Effector memory CD8-positive, alpha-beta T cell (primary cell): ENCODE measurements at regions not wholly inside any gene's neighbourhood (a gene's known extent, or its start where the extent isn't known, plus 50 kb on each side); places are given as distances from the start of the nearest gene placed in this dataset.

ENCODE experiments used
- ATAC-seq: fragments of 150-1000 bp; cut with Tn5 transposase; replicated peaks from 2 replicates; pipeline ENCODE4 v1.10.0; 2021; ENCODE audit warnings: mild to moderate bottlenecking, moderate library complexity
- DNase-seq, 3 experiments: peaks; one replicate each; pipeline ENCODE4 v3.0.0; 2021
- H3K27ac Mint-ChIP-seq, 2 donors: one replicate each; pipeline ENCODE4 v1.8.0; 2022; ENCODE audit warnings: mild to moderate bottlenecking in 2 of 2, mixed read lengths in 2 of 2, moderate library complexity in 2 of 2
- H3K27me3 Mint-ChIP-seq, 2 donors: one replicate each; pipeline ENCODE4 v1.8.0; 2022; ENCODE audit warnings: mixed read lengths in 2 of 2
- H3K36me3 Mint-ChIP-seq: one replicate; pipeline ENCODE4 v1.8.0; 2022; ENCODE audit warnings: mild to moderate bottlenecking, moderate library complexity, mixed read lengths; ENCODE audit not compliant: insufficient read depth
- H3K4me1 Mint-ChIP-seq, 2 donors: one replicate each; pipeline ENCODE4 v1.8.0; 2022; ENCODE audit warnings: low read depth in 2 of 2, mixed read lengths in 2 of 2
- H3K4me3 Mint-ChIP-seq, 2 donors: one replicate each; pipeline ENCODE4 v1.8.0; 2022; ENCODE audit warnings: mild to moderate bottlenecking in 2 of 2, mixed read lengths in 2 of 2, moderate library complexity in 2 of 2
- H3K9me3 Mint-ChIP-seq, 2 donors: one replicate each; pipeline ENCODE4 v1.8.0; 2022; ENCODE audit warnings: mixed read lengths in 2 of 2

DNA sequence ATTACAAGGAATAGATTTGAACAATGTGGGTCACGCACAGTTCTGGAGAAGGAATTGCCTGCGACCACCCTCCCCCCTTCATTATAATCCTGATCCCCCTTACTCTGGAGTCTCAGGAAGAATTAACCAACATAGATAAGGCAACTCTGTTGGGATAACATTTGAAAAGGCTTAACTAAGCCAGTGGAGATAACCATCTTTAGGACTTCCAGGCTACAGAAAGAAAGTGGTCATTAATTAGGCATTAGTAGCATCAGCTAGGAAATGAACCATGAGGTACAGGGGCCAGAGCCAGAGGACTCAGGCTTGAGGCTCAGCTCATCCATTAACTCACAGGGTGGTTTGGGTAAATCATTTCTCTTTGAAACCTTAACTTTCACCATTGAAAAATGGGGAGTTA lies 720.0 kb upstream of the API5 start:
- Mint-ChIP-seq H3K4me1 (no peaks in the 10 kb centered on the region), H3K36me3 (no peaks in the 10 kb centered on the region), H3K27ac (no peak overlapping the region), H3K27me3 (no peaks in the 10 kb centered on the region), H3K9me3 (peaks cover 6 to 20% of the 10 kb centered on the region in 2 donors), H3K4me3 (no peak overlapping the region)
- ATAC-seq (no peak), DNase-seq (no peak)

DNA sequence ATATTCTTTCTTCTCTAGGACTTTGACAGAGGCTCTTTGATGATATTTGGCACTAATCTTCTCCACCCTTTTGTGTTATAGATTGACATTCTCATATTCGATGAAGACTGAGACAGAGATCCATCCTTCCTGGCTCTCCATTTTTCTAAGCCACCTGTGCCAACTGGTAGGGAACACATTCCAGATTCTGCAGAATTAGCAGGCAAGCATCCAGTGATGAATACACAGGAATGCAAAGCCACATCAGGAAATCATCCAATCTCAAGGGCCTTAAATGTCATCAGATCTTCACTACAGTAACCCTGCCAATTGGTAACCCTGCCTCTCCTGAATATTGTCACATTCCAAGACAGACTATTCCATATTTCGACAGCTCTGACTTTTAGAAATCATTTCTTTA lies 718.4 kb upstream of the API5 start:
- no peak for ATAC-seq
- Mint-ChIP-seq H3K36me3 (no peaks in the 10 kb centered on the region), H3K9me3 (peaks cover 5 to 18% of the 10 kb centered on the region in 2 donors), H3K27me3 (no peaks in the 10 kb centered on the region), H3K4me1 (no peaks in the 10 kb centered on the region), H3K27ac (no peak overlapping the region), H3K4me3 (no peak overlapping the region)
- DNase-seq = no peak

DNA sequence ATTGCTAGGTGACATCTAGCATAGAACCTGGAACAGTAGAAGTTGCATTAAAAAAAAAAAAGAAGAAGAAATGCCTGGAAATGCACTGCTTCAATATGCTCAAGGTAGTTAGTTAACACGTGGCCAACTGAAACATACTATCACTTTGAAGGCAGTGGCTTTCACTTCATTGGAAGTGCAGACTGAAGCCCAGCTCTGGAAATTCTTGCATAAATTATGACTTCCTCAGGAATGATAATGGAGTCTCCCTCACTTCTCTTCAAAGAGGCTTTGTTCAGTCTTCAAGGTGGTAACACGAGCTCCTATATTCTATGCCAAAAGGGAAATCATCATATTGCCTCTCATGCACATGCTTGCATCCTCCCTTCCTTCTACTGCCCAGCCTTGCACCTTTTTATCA lies 715.9 kb upstream of the API5 start:
- H3K9me3 Mint-ChIP-seq = peaks cover 3 to 10% of the 10 kb centered on the region in 2 donors
- no peak for ATAC-seq
- H3K27ac Mint-ChIP-seq = no peak overlapping the region
- no peak overlapping the region for H3K4me3 Mint-ChIP-seq
- no peak for DNase-seq
- no peaks in the 10 kb centered on the region for H3K27me3 Mint-ChIP-seq
- H3K4me1 Mint-ChIP-seq = no peaks in the 10 kb centered on the region
- no peaks in the 10 kb centered on the region for H3K36me3 Mint-ChIP-seq

DNA sequence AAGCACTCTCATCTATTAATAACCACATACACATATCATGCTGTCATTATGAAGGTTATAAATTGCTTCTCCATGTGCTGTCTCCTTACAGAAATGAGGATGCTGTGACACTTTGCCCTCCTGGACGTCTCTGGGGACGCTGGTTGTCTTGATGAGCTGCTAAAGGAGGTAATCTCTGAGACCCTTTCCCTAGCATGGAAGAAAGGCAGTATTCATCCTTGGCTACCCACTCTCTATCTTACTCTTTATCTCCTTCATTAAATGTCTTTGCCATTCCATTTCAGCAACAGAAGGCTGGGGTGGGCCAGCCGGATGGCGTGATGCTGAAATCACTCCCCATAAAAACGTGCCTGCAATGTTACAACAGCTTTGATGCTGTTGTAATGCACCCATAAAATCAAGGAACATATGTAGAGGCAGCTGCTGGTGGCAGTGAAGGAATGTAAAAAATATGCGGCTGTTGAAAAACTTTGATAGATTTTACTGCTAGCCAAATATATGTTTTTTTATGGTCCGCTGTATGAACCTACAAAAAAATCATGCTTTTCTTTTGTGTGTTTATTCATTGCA lies 715.1 kb upstream of the API5 start:
- H3K9me3 Mint-ChIP-seq = peaks cover 3 to 7% of the 10 kb centered on the region in 2 donors
- no peaks in the 10 kb centered on the region for H3K27me3 Mint-ChIP-seq
- no peak overlapping the region for H3K4me3 Mint-ChIP-seq
- no peaks in the 10 kb centered on the region for H3K4me1 Mint-ChIP-seq
- ATAC-seq (no peak), DNase-seq (no peak)
- no peak overlapping the region for H3K27ac Mint-ChIP-seq
- H3K36me3 Mint-ChIP-seq = no peaks in the 10 kb centered on the region

DNA sequence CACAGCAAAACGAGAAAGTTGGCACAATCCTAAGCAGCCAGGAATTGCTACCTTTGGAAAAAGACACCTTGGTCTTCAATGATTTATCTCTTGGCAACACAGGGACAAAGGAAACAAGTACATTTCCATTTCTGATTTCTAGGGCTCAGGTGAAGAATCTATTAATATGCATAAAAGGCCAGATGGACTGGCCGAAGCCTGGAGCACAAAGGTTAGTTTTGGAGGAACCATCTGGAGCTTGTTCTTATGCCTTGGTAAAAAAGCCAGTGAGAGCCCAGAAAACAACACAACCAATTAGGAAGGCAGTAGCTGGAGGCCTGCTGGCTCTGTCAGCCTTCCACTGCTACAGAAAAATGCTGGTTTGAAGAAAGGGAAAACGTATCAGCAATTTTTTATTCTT lies 713.5 kb upstream of the API5 start:
- no peak overlapping the region for H3K27ac Mint-ChIP-seq
- DNase-seq = no peak
- no peaks in the 10 kb centered on the region for H3K4me1 Mint-ChIP-seq
- peaks cover 3 to 7% of the 10 kb centered on the region in 2 donors for H3K9me3 Mint-ChIP-seq
- H3K4me3 Mint-ChIP-seq = no peak overlapping the region
- H3K27me3 Mint-ChIP-seq = no peaks in the 10 kb centered on the region
- H3K36me3 Mint-ChIP-seq = no peaks in the 10 kb centered on the region
- no peak for ATAC-seq

DNA sequence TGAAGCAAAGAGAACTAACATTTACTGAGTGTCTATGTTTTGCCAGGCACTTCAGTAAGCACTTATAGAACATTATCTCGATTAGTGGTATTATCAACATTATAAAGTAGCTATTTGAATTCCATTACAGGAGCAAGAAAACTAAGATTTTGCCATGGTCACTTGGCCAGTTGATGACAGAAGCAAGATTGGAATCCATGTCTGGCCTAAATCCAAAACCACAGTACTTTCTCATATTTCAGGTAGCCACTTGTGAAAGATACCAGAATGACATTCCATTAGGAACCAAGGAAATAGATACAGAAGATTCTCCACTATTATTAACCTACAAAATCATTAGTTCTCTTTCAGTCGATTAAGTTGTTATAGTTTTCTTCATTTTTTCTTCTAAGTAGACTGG lies 691.0 kb upstream of the API5 start:
- H3K4me3 Mint-ChIP-seq = no peak overlapping the region

DNA sequence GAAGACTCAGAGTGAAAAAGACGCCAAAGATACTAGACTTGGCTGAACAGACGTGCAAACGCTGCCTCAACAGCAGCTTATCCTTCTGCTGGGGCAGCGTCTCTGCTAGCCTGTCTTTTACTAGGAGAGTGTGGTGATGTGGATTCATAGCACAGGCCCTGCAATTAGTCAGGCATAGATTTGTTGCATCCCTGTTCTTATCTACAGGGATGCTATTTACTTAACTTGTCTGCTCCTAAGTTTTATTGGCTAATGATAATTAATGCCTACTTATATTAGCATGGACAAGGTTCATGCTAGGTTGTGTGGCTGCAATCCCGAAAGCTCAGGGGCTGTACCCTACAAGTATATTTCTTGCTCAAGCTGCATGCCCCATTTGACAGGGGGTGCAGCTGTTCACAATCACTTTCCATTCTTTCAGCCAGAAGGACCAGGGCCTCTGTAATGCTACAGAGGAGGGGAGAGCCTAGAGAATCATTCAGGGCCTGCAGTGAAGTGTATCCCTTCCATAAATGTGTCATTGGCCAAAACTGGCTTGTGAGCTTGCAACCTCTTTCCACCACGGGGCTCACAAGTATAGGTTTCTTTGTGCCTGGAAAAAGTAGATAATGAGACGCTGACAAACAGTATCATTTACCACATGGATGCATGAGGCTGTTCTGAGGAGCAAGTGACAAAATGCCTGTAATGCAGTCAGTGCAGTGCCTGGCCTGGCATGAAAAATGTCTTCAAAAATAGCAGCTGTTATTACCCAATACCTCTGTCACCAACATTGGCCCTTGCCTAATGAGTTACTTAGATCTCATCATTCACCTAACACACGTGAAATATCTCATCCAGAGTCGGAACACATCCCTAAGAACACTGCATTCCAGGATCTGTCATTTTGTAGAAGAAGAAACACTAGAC lies 685.8 kb upstream of the API5 start:
- Mint-ChIP-seq H3K27ac (no peak overlapping the region), H3K27me3 (no peaks in the 10 kb centered on the region), H3K36me3 (no peaks in the 10 kb centered on the region), H3K4me1 (no peaks in the 10 kb centered on the region), H3K9me3 (peaks cover 4 to 14% of the 10 kb centered on the region in 2 donors), H3K4me3 (no peak overlapping the region)
- no peak for DNase-seq
- ATAC-seq = no peak

More for the DNA sequence above, 691.0 kb upstream of the API5 start:
- H3K27me3 Mint-ChIP-seq = no peaks in the 10 kb centered on the region
- DNase-seq = no peak
- no peak for ATAC-seq
- peaks cover 5 to 12% of the 10 kb centered on the region in 2 donors for H3K9me3 Mint-ChIP-seq
- no peak overlapping the region for H3K27ac Mint-ChIP-seq
- H3K4me1 Mint-ChIP-seq = no peaks in the 10 kb centered on the region
- no peaks in the 10 kb centered on the region for H3K36me3 Mint-ChIP-seq

DNA sequence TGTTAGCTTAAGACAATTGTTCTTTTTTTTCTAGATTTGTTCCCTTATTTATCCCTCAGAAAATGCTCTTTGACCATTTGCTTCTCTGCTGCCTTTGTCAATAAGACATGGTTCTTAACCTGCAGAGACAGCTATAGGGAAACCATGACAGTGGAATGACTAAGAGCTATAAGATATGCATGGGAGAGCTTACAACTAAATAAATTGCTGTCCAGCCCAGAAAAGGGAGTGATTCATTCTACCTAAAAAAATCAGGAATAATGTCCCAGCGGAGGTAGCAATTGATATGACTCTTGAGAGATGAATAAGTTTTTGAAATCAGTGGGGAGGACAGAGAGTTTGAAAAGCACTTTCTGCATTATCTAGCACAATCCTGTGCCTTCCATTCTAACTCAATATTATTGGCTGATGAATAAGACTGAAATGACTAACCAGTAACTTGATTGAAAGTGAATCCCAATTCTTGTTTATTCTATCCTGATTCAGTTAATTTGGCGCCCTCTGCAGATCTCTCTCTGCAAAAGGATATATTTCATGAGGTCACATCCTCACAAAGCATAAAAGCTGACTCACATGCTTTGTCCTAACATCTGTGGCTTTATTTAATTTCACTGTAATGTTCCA lies 680.5 kb upstream of the API5 start:
- Mint-ChIP-seq H3K36me3 (no peaks in the 10 kb centered on the region), H3K9me3 (peaks cover 9 to 35% of the 10 kb centered on the region in 2 donors), H3K27me3 (no peaks in the 10 kb centered on the region), H3K27ac (no peak overlapping the region), H3K4me1 (no peaks in the 10 kb centered on the region), H3K4me3 (no peak overlapping the region)
- DNase-seq = no peak
- ATAC-seq = no peak

DNA sequence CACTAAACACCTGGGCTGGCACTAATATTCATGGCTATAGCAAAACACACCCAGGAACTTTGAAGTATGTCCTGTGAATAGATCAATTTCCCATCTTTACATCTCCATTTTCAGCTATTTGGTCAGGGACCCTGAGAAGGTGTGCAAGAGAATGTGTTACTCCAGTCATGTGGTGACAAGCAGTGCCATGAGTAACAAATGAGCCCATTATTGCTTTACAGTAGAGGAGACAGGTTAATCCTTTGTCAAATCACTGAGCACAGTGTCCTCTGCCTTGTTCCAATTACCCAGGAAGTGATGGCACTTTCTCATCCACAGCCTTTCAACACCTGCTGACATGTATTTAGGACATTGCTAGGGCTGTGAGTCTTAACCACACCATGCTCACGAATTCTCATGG lies 664.8 kb upstream of the API5 start:
- no peak for DNase-seq
- Mint-ChIP-seq H3K27ac (no peak overlapping the region), H3K36me3 (peaks cover 2% of the 10 kb centered on the region), H3K4me3 (no peak overlapping the region), H3K4me1 (no peaks in the 10 kb centered on the region), H3K27me3 (no peaks in the 10 kb centered on the region), H3K9me3 (peaks cover 3 to 25% of the 10 kb centered on the region in 2 donors)
- ATAC-seq = no peak

DNA sequence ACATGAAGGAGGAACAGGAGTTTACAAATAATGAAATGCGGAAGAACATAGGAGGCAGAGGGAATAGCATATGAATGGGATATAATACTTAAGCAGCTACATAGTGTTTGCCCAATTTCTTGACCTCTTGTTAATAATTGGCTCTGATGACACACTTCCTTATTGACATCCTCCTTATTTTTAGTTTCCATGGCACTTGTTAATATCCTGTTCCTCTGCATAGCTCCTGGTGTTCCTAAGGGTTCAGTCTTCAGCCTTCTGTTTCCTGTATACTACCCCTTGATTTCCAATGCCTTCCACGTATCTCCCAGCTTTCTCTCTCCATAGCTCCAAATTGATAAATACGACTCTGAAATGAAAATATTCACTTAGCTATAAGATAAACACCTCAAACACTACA lies 663.8 kb upstream of the API5 start:
- Mint-ChIP-seq H3K4me1 (no peaks in the 10 kb centered on the region), H3K9me3 (peaks cover 3 to 26% of the 10 kb centered on the region in 2 donors), H3K27ac (no peak overlapping the region), H3K4me3 (no peak overlapping the region), H3K36me3 (peaks cover 2% of the 10 kb centered on the region), H3K27me3 (no peaks in the 10 kb centered on the region)
- ATAC-seq = no peak
- no peak for DNase-seq

DNA sequence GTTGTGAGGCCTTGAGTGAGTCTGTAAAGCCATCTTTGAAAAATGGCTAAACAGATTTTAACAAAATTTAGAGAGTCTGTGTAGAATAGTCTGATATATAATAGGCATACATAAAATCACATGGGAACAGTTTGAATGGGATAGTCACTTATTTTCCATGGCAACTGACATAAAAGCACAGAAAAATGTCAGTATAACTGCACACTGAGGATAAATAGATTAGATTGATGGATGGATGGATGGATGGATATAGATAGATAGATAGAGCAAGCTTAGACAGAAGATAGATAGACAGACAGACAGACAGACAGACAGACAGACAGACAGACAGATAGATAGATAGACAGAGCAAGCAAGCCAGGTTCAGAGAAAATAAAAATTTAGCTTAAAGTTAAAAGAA lies 660.2 kb upstream of the API5 start:
- DNase-seq = no peak
- H3K4me3 Mint-ChIP-seq = no peak overlapping the region
- peaks cover 6 to 16% of the 10 kb centered on the region in 2 donors for H3K9me3 Mint-ChIP-seq
- H3K27ac Mint-ChIP-seq = no peak overlapping the region
- no peaks in the 10 kb centered on the region for H3K27me3 Mint-ChIP-seq
- H3K4me1 Mint-ChIP-seq = no peaks in the 10 kb centered on the region
- ATAC-seq = no peak
- H3K36me3 Mint-ChIP-seq = peaks cover 2% of the 10 kb centered on the region

DNA sequence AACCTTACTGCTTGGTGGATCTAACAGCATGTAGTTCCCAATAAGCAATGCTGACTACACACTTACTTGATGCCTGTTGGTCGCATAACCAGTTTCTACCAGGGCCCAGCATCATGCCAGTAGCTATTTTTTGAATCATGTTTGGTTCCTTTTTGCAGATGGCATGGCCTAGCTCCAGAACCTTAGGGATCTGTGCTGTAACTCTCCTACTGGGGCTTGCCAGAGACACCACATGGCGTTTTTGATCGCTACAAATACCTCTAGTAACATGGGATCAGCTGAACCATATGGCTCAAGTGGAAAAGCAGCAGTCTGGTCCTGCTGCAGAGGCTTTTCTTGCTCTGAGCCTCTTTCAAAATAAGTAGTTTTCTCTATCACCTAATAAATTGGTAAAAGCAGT lies 654.6 kb upstream of the API5 start:
- H3K36me3 Mint-ChIP-seq = no peaks in the 10 kb centered on the region
- H3K27ac Mint-ChIP-seq = no peak overlapping the region
- no peak for ATAC-seq
- H3K4me1 Mint-ChIP-seq = no peaks in the 10 kb centered on the region
- no peak for DNase-seq
- H3K4me3 Mint-ChIP-seq = no peak overlapping the region
- peaks cover 7 to 12% of the 10 kb centered on the region in 2 donors for H3K9me3 Mint-ChIP-seq
- no peaks in the 10 kb centered on the region for H3K27me3 Mint-ChIP-seq

DNA sequence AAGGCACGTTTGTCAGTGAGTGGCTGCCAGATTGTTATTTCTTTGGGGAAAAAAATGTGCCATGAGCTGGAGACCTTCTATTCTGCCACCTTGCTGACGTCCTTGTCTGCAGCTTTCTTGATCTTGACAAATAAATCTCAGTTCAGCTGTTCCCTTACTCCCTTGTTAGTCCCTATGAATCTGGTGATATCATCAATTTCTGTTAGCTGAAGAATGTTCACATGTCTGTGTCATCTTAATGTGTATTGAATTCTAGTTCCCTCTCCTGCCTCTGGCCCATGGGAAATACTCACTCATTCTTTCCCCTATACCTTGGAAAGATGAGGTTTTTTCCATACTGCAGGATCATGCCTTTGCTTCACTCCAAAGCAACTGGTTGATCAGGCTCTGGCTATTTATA lies 649.9 kb upstream of the API5 start:
- no peaks in the 10 kb centered on the region for H3K36me3 Mint-ChIP-seq
- no peak overlapping the region for H3K4me3 Mint-ChIP-seq
- H3K27me3 Mint-ChIP-seq = no peaks in the 10 kb centered on the region
- ATAC-seq (no peak), DNase-seq (no peak)
- peaks cover 4 to 15% of the 10 kb centered on the region in 2 donors for H3K9me3 Mint-ChIP-seq
- H3K27ac Mint-ChIP-seq = no peak overlapping the region
- H3K4me1 Mint-ChIP-seq = no peaks in the 10 kb centered on the region
